CD4-positive, alpha-beta T cell (primary cell): ENCODE measurements at regions not wholly inside any gene's neighbourhood (a gene's known extent, or its start where the extent isn't known, plus 50 kb on each side); places are given as distances from the start of the nearest gene placed in this dataset.

Experiments
- ATAC-seq: fragments of 200-7000 bp; cut with Tn5 transposase; one replicate; pipeline ENCODE4 v1.10.0; 2022; ENCODE audit warnings: mild to moderate bottlenecking; ENCODE audit not compliant: poor library complexity
- CTCF ChIA-PET: fragments of 350-600 bp; sonication (Branson Sonifier 250); formaldehyde crosslinking; loops from one replicate; lab custom pipeline; 2021; ENCODE audit warnings: antibody characterized with exemption, inconsistent platforms; lab: Charles Lee
- POLR2A ChIA-PET: fragments of 350-600 bp; sonication (Branson Sonifier 250); formaldehyde crosslinking; loops from one replicate; lab custom pipeline; 2021; ENCODE audit warnings: antibody characterized with exemption, inconsistent platforms; lab: Charles Lee
- DNase-seq, 14 experiments: peaks; one replicate each; pipeline ENCODE4 v3.0.0-alpha.2; 2013 to 2020; ENCODE audit warnings: mixed read lengths in 2 of 14
- H3K27ac ChIP-seq, 2 donors: one replicate each; pipeline versions ENCODE4 v1.5.1 to v1.7.0; 2013; ENCODE audit warnings: low read length in 2 of 2, low read depth in 1 of 2, mild to moderate bottlenecking in 1 of 2
- H3K27me3 ChIP-seq, 2 experiments: 1 replicate in 1 of 2; 2 replicates in 1 of 2; pipeline versions ENCODE4 v1.6.1 to v1.7.0; 2013; ENCODE audit warnings: low read length in 2 of 2, control low read depth in 1 of 2, mild to moderate bottlenecking in 1 of 2, moderate library complexity in 1 of 2; ENCODE audit not compliant: insufficient read depth in 2 of 2, control insufficient read depth in 1 of 2
- H3K36me3 ChIP-seq: one replicate; pipeline ENCODE4 v1.6.1; 2013; ENCODE audit warnings: low read length, control low read depth; ENCODE audit not compliant: insufficient read depth
- H3K4me1 ChIP-seq: one replicate; pipeline ENCODE4 v1.6.1; 2013; ENCODE audit warnings: low read length, control low read depth; ENCODE audit not compliant: insufficient read depth
- H3K4me3 ChIP-seq: one replicate; pipeline ENCODE4 v1.5.1; 2013; ENCODE audit warnings: mild to moderate bottlenecking, low read length, moderate library complexity
- H3K9me3 ChIP-seq, 2 experiments: 1 replicate in 1 of 2; 2 replicates in 1 of 2; pipeline versions ENCODE4 v1.6.1 to v1.7.0; 2013; ENCODE audit warnings: low read length in 2 of 2, mild to moderate bottlenecking in 2 of 2, control low read depth in 1 of 2, moderate library complexity in 1 of 2; ENCODE audit not compliant: control insufficient read depth in 1 of 2, insufficient read depth in 1 of 2
- H3K27ac Mint-ChIP-seq: one replicate; pipeline ENCODE4 v1.8.0; 2020; ENCODE audit warnings: mixed read lengths
- H3K27me3 Mint-ChIP-seq: one replicate; pipeline ENCODE4 v1.8.0; 2021; ENCODE audit warnings: mixed read lengths
- H3K36me3 Mint-ChIP-seq: one replicate; pipeline ENCODE4 v1.8.0; 2021; ENCODE audit warnings: low read depth, mixed read lengths
- H3K4me1 Mint-ChIP-seq: one replicate; pipeline ENCODE4 v1.8.0; 2021; ENCODE audit warnings: low read depth, mixed read lengths
- H3K4me3 Mint-ChIP-seq: one replicate; pipeline ENCODE4 v1.8.0; 2020; ENCODE audit warnings: mild to moderate bottlenecking, mixed read lengths
- H3K9me3 Mint-ChIP-seq: one replicate; pipeline ENCODE4 v1.8.0; 2020; ENCODE audit warnings: mixed read lengths
- intact Hi-C, 2 experiments: fragments of 100-400 bp; cut with DNase I in 1 of 2; cut with micrococcal nuclease in 1 of 2; formaldehyde crosslinking; loops; one replicate each; pipeline versions ENCODE4 v1.15.1 to v1.9.0; 2023 to 2025; cut with DNase I, micrococcal nuclease
- TF ChIP-seq, protein P1 (sequence below): fragments of 200-600 bp; IDR thresholded peaks from one replicate; pipeline ENCODE4 v1.8.0; 2022; ENCODE audit warnings: antibody characterized with exemption, mild to moderate bottlenecking

DNA sequence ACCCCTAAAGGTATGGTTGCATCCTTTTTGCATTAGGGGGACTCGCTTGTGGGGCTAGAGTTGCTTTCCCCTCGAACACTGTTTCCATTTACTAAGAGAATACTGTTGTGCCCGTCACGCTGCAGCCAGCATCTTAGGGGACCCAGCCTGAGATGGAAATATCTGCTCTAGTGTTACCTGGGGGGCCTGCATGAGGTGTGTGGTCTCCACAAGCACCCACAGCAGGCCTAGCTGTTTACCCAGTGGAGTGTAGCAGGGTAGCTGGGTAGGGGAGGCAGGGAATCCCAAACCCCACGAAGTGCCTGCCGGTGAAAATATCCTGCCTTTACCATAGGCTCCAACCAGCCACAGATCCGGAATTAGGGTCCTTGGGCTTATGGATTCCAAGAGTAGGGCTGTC is 303.6 kb downstream of the PTPRU start:
- Mint-ChIP-seq H3K4me1 (no peaks in the 10 kb centered on the region), H3K9me3 (no peaks in the 10 kb centered on the region), H3K4me3 (no peak overlapping the region), H3K27ac (no peak overlapping the region), H3K27me3 (no peaks in the 10 kb centered on the region), H3K36me3 (no peaks in the 10 kb centered on the region)
- Histone ChIP-seq H3K4me3 (no peak overlapping the region), H3K9me3 (peaks cover 0 to 3% of the 10 kb centered on the region in 2 experiments), H3K27me3 (peaks cover 0 to 2% of the 10 kb centered on the region in 2 experiments), H3K36me3 (no peaks in the 10 kb centered on the region), H3K27ac (no peak overlapping the region), H3K4me1 (no peaks in the 10 kb centered on the region)
- DNase-seq, result no peak
- POLR2A ChIA-PET, result no interaction called here
- CTCF ChIA-PET, result no interaction called here
- intact Hi-C loops, result no loop called here
- TF ChIP-seq, protein P1, sequence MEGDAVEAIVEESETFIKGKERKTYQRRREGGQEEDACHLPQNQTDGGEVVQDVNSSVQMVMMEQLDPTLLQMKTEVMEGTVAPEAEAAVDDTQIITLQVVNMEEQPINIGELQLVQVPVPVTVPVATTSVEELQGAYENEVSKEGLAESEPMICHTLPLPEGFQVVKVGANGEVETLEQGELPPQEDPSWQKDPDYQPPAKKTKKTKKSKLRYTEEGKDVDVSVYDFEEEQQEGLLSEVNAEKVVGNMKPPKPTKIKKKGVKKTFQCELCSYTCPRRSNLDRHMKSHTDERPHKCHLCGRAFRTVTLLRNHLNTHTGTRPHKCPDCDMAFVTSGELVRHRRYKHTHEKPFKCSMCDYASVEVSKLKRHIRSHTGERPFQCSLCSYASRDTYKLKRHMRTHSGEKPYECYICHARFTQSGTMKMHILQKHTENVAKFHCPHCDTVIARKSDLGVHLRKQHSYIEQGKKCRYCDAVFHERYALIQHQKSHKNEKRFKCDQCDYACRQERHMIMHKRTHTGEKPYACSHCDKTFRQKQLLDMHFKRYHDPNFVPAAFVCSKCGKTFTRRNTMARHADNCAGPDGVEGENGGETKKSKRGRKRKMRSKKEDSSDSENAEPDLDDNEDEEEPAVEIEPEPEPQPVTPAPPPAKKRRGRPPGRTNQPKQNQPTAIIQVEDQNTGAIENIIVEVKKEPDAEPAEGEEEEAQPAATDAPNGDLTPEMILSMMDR, result no peak
- no peak for ATAC-seq

DNA sequence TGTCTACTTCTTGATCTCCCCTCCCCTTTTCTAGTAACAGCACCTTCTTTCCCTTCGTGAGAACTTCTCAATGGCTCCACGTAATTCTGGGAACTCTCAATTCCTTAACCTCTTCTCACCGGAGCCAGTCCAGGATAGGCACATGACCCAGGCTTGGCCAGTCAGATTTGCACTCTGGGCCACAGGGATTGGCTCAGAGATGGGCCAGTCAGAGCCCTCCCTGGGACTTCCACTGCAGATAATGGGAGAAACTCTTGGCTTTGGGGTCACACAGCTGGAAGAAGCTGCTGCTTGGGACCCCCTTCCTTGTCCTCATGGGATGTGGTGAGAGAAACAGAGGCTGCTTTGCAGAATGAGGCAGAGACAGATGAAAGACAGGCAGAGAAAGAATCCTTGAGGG is 302.3 kb downstream of the PTPRU start:
- no peaks in the 10 kb centered on the region for H3K27me3 Mint-ChIP-seq
- no peak overlapping the region for H3K27ac Mint-ChIP-seq
- Histone ChIP-seq H3K36me3 (no peaks in the 10 kb centered on the region), H3K9me3 (peaks cover 0 to 3% of the 10 kb centered on the region in 2 experiments), H3K27me3 (peaks cover 0 to 6% of the 10 kb centered on the region in 2 experiments), H3K27ac (no peak overlapping the region), H3K4me1 (no peaks in the 10 kb centered on the region), H3K4me3 (no peak overlapping the region)
- TF ChIP-seq, protein P1, result no peak
- intact Hi-C loops, result no loop called here
- H3K4me1 Mint-ChIP-seq, result no peaks in the 10 kb centered on the region
- no peak overlapping the region for H3K4me3 Mint-ChIP-seq
- ATAC-seq (no peak), DNase-seq (no peak)
- POLR2A ChIA-PET, result no interaction called here
- H3K9me3 Mint-ChIP-seq, result no peaks in the 10 kb centered on the region
- H3K36me3 Mint-ChIP-seq, result no peaks in the 10 kb centered on the region
- CTCF ChIA-PET, result no interaction called here

DNA sequence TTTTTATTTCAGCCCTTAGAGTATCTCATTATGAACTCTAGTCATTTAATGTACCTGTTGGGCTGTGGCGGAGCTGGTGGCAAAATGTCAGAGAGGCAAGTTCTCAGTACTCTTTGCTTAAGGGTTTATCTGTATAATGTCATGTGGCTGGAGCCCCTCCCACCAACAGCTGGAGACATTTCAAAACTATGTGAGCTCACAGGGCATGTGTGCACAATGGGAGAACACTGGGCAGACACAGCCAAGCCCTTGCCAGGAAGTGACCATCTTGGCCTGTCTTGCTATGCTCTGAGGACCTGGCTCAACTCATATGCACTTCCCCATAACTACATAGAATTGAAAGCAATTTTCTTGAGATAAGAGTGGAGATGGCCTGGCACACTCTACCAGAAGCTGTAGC is 296.4 kb downstream of the PTPRU start:
- Histone ChIP-seq H3K27me3 (peaks cover 3 to 4% of the 10 kb centered on the region in 2 experiments), H3K27ac (no peak overlapping the region), H3K36me3 (no peaks in the 10 kb centered on the region), H3K9me3 (peaks cover 7 to 13% of the 10 kb centered on the region in 2 experiments), H3K4me3 (no peak overlapping the region), H3K4me1 (no peaks in the 10 kb centered on the region)
- no peak overlapping the region for H3K4me3 Mint-ChIP-seq
- H3K9me3 Mint-ChIP-seq, result peaks cover 16% of the 10 kb centered on the region
- ChIA-PET POLR2A (no interaction called here), CTCF (no interaction called here)
- H3K4me1 Mint-ChIP-seq, result no peaks in the 10 kb centered on the region
- peaks cover 21% of the 10 kb centered on the region for H3K27me3 Mint-ChIP-seq
- H3K36me3 Mint-ChIP-seq, result no peaks in the 10 kb centered on the region
- H3K27ac Mint-ChIP-seq, result no peak overlapping the region
- intact Hi-C loops, result no loop called here
- no peak for DNase-seq
- TF ChIP-seq, protein P1, result no peak
- no peak for ATAC-seq
